Thoracic aorta (tissue), 2 donors: ENCODE measurements at regions not wholly inside any gene's neighbourhood (a gene's known extent, or its start where the extent isn't known, plus 50 kb on each side); places are given as distances from the start of the nearest gene placed in this dataset.

ENCODE experiments used
- ATAC-seq: fragments of 150-250 bp; one replicate; pipeline ENCODE4 v1.8.0; 2017; ENCODE audit warnings: low read depth; ENCODE audit not compliant: insufficient number of reproducible peaks, low FRiP score
- DNase-seq: peaks from one replicate; pipeline ENCODE4 v3.0.0-alpha.2; 2020; ENCODE audit warnings: low spot score
- H3K27ac ChIP-seq, 2 donors: fragments of 200-600 bp; sonication (generic); 1 replicate in 1 of 2; 2 replicates in 1 of 2; pipeline ENCODE4 v1.5.1; 2016; ENCODE audit warnings: mild to moderate bottlenecking in 2 of 2, moderate library complexity in 2 of 2
- H3K27me3 ChIP-seq: fragments of 200-600 bp; sonication (generic); replicated peaks from 2 replicates; pipeline ENCODE4 v1.6.0; 2016; ENCODE audit warnings: mild to moderate bottlenecking; ENCODE audit not compliant: insufficient read depth
- H3K36me3 ChIP-seq: fragments of 200-600 bp; sonication (generic); one replicate; pipeline ENCODE4 v1.5.1; 2016
- H3K4me1 ChIP-seq, 2 donors: fragments of 200-600 bp; sonication (generic); 1 replicate in 1 of 2; 2 replicates in 1 of 2; pipeline versions ENCODE4 v1.5.1 to v1.6.0; 2016; ENCODE audit warnings: low read depth in 2 of 2, mild to moderate bottlenecking in 1 of 2; ENCODE audit not compliant: control insufficient read depth in 1 of 2
- H3K4me3 ChIP-seq: fragments of 200-600 bp; sonication (generic); 2 replicates; pipeline ENCODE4 v1.5.1; 2016; ENCODE audit warnings: mild to moderate bottlenecking
- H3K9me3 ChIP-seq: fragments of 200-600 bp; sonication (generic); 2 replicates; pipeline ENCODE4 v1.5.1; 2016
- CTCF ChIP-seq: fragments of 200-600 bp; sonication (generic); IDR thresholded peaks from one replicate; pipeline ENCODE4 v1.5.1; 2019; ENCODE audit warnings: antibody characterized with exemption

GRCh38 chr16:72299684-72300243 lies 127.8 kb upstream of the PMFBP1 start:
- H3K9me3 ChIP-seq: no peaks in the 10 kb centered on the region
- no peak overlapping the region for H3K27ac ChIP-seq
- H3K36me3 ChIP-seq: no peaks in the 10 kb centered on the region
- ATAC-seq (no peak), DNase-seq (no peak)
- H3K4me3 ChIP-seq: no peak overlapping the region
- no peaks in the 10 kb centered on the region for H3K27me3 ChIP-seq
- no peak for TF ChIP-seq CTCF
- H3K4me1 ChIP-seq: no peaks in the 10 kb centered on the region

GRCh38 chr16:72298961-72299360 lies 127.0 kb upstream of the PMFBP1 start:
- Histone ChIP-seq H3K9me3 (no peaks in the 10 kb centered on the region), H3K4me1 (no peaks in the 10 kb centered on the region), H3K4me3 (no peak overlapping the region), H3K27me3 (no peaks in the 10 kb centered on the region), H3K27ac (no peak overlapping the region), H3K36me3 (no peaks in the 10 kb centered on the region)
- ATAC-seq (no peak), DNase-seq (no peak)
- TF ChIP-seq CTCF: no peak

GRCh38 chr16:72295914-72296313 lies 124.0 kb upstream of the PMFBP1 start:
- Histone ChIP-seq H3K27me3 (no peaks in the 10 kb centered on the region), H3K27ac (no peak overlapping the region), H3K9me3 (no peaks in the 10 kb centered on the region), H3K36me3 (no peaks in the 10 kb centered on the region), H3K4me1 (peaks cover 11 to 16% of the 10 kb centered on the region in 2 donors), H3K4me3 (no peak overlapping the region)
- DNase-seq (no peak), ATAC-seq (no peak)
- no peak for TF ChIP-seq CTCF

- Histone ChIP-seq H3K4me1 (peaks cover 12 to 19% of the 10 kb centered on the region in 2 donors), H3K4me3 (peak overlapping the region; percentile 10), H3K27me3 (no peaks in the 10 kb centered on the region), H3K9me3 (no peaks in the 10 kb centered on the region), H3K36me3 (no peaks in the 10 kb centered on the region), H3K27ac (peak overlapping the region; percentile 56 to 78)
- DNase-seq (no peak), ATAC-seq (peak; percentile 88)
- no peak for TF ChIP-seq CTCF
Observed at GRCh38 chr16:72291531-72291981, 119.6 kb upstream of the PMFBP1 start.

GRCh38 chr16:72291121-72291520 lies 119.2 kb upstream of the PMFBP1 start:
- no peak for TF ChIP-seq CTCF
- DNase-seq (no peak), ATAC-seq (no peak)
- peak overlapping the region; percentile 10 for H3K4me3 ChIP-seq
- H3K27me3 ChIP-seq: no peaks in the 10 kb centered on the region
- no peaks in the 10 kb centered on the region for H3K9me3 ChIP-seq
- H3K36me3 ChIP-seq: no peaks in the 10 kb centered on the region
- H3K4me1 ChIP-seq: peaks cover 12 to 19% of the 10 kb centered on the region in 2 donors
- H3K27ac ChIP-seq: peak overlapping the region; percentile 56 to 78
